Vagina (tissue), 2 donors: ENCODE measurements at regions not wholly inside any gene's neighbourhood (a gene's known extent, or its start where the extent isn't known, plus 50 kb on each side); places are given as distances from the start of the nearest gene placed in this dataset.

ENCODE experiments used
- DNase-seq, 2 donors: peaks; one replicate each; pipeline ENCODE4 v3.0.0-alpha.2; 2017; ENCODE audit errors: extremely low spot score in 2 of 2
- H3K27ac ChIP-seq: fragments of 200-600 bp; sonication (generic); one replicate; pipeline ENCODE4 v1.5.1; 2019
- H3K27me3 ChIP-seq: fragments of 200-600 bp; sonication (generic); one replicate; pipeline ENCODE4 v1.5.1; 2019
- H3K36me3 ChIP-seq, 2 donors: fragments of 200-600 bp; sonication (generic); one replicate each; pipeline ENCODE4 v1.5.1; 2017 to 2019
- H3K4me1 ChIP-seq: fragments of 200-600 bp; sonication (generic); one replicate; pipeline ENCODE4 v1.5.1; 2019
- H3K4me3 ChIP-seq, 2 donors: fragments of 200-600 bp; sonication (generic); 1 replicate in 1 of 2; 2 replicates in 1 of 2; pipeline ENCODE4 v1.5.1; 2016 to 2019
- H3K9me3 ChIP-seq: fragments of 200-600 bp; sonication (generic); one replicate; pipeline ENCODE4 v1.5.1; 2019
- POLR2A ChIP-seq, 2 donors: fragments of 450-650 bp; IDR thresholded peaks; one replicate each; pipeline ENCODE4 v1.6.1; 2017; ENCODE audit warnings: antibody characterized with exemption in 2 of 2, mild to moderate bottlenecking in 2 of 2, moderate library complexity in 2 of 2
- POLR2AphosphoS5 ChIP-seq, 2 donors: sonication (generic); formaldehyde crosslinking; IDR thresholded peaks; one replicate each; pipeline ENCODE4 v1.9.0; 2017; ENCODE audit warnings: antibody characterized with exemption in 2 of 2, mild to moderate bottlenecking in 2 of 2, low read depth in 1 of 2; ENCODE audit not compliant: insufficient read depth in 1 of 2
- intact Hi-C: fragments of 100-400 bp; cut with DNase I; formaldehyde crosslinking; loops from one replicate; pipeline ENCODE4 v1.15.1; 2023
- TF ChIP-seq, protein P1 (sequence below), 3 experiments: fragments of 450-650 bp in 2 of 3; fragments of 200-600 bp in 1 of 3; sonication (generic) in 1 of 3; IDR thresholded peaks; one replicate each; pipeline ENCODE4 v1.5.1; 2017 to 2019; ENCODE audit warnings: antibody characterized with exemption in 3 of 3, mild to moderate bottlenecking in 2 of 3, moderate library complexity in 2 of 3

DNA sequence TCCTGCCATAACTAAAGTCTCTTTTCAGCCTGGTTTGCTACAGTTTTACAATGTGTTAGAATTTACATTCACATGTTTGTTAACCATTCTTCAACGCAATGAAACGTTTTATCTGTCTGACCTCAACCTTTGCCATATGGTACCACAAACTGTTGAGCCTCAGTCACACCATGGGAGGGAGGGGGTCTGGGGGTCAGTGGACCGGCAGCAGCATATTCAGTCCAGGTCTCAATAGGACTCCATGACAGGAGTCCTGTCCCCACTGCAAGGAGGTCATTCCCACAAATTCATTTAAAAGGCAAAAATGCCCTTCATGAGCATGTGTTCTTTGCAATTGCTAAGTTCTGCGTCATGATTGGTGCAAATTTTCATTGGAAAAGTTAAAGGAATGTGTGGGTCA is 66.6 kb upstream of the OLFM4 start:
- no peaks in the 10 kb centered on the region for H3K9me3 ChIP-seq
- no peak for TF ChIP-seq POLR2A (IDR thresholded peaks at IDR 0.05)
- no peak for TF ChIP-seq POLR2AphosphoS5 (IDR thresholded peaks at IDR 0.05; ENCODE audit: insufficient read depth in 1 of 2, low read depth in 1 of 2)
- TF ChIP-seq, protein P1, sequence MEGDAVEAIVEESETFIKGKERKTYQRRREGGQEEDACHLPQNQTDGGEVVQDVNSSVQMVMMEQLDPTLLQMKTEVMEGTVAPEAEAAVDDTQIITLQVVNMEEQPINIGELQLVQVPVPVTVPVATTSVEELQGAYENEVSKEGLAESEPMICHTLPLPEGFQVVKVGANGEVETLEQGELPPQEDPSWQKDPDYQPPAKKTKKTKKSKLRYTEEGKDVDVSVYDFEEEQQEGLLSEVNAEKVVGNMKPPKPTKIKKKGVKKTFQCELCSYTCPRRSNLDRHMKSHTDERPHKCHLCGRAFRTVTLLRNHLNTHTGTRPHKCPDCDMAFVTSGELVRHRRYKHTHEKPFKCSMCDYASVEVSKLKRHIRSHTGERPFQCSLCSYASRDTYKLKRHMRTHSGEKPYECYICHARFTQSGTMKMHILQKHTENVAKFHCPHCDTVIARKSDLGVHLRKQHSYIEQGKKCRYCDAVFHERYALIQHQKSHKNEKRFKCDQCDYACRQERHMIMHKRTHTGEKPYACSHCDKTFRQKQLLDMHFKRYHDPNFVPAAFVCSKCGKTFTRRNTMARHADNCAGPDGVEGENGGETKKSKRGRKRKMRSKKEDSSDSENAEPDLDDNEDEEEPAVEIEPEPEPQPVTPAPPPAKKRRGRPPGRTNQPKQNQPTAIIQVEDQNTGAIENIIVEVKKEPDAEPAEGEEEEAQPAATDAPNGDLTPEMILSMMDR (IDR thresholded peaks at IDR 0.05), result no peak
- no peaks in the 10 kb centered on the region for H3K36me3 ChIP-seq
- no peak for DNase-seq
- intact Hi-C loops, result no loop called here
- H3K27me3 ChIP-seq, result no peaks in the 10 kb centered on the region
- no peak overlapping the region for H3K4me3 ChIP-seq
- H3K27ac ChIP-seq, result no peak overlapping the region
- no peaks in the 10 kb centered on the region for H3K4me1 ChIP-seq

- intact Hi-C loops, result no loop called here
- Histone ChIP-seq H3K4me3 (no peak overlapping the region), H3K36me3 (no peaks in the 10 kb centered on the region), H3K4me1 (no peaks in the 10 kb centered on the region), H3K27ac (no peak overlapping the region), H3K9me3 (no peaks in the 10 kb centered on the region), H3K27me3 (no peaks in the 10 kb centered on the region)
- DNase-seq, result no peak
- no peak for TF ChIP-seq POLR2A (IDR thresholded peaks at IDR 0.05)
- TF ChIP-seq, protein P1 (IDR thresholded peaks at IDR 0.05), result no peak
- TF ChIP-seq POLR2AphosphoS5 (IDR thresholded peaks at IDR 0.05; ENCODE audit: insufficient read depth in 1 of 2, low read depth in 1 of 2), result no peak
These were observed 67.2 kb upstream of the OLFM4 start for GRCh38 chr13:52961256-52961910.

DNA sequence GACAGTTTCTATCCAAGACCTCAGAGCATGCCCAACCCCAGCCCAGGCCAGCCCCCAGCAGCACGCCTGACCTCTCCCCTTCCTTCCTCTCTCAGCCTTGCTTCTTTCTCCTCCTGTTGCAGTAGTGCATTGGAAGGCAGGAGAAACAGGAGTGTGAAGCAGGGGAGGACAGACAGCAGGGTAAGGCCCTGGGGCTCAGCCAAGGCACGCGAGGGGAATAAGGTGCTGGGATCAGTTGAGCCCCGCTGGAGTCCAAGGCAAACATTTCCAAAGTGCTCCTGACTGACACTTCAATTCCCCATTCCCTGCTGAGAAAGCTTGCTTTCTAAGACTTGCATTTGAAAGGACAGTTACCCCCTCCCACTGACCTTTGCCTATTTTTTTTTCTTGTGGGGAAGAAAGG is 73.1 kb upstream of the OLFM4 start:
- H3K36me3 ChIP-seq, result no peaks in the 10 kb centered on the region
- no peak overlapping the region for H3K27ac ChIP-seq
- no peaks in the 10 kb centered on the region for H3K4me1 ChIP-seq
- no peaks in the 10 kb centered on the region for H3K27me3 ChIP-seq
- intact Hi-C loops, result no loop called here
- no peaks in the 10 kb centered on the region for H3K9me3 ChIP-seq
- TF ChIP-seq POLR2AphosphoS5 (IDR thresholded peaks at IDR 0.05; ENCODE audit: insufficient read depth in 1 of 2, low read depth in 1 of 2), result no peak
- no peak for TF ChIP-seq POLR2A (IDR thresholded peaks at IDR 0.05)
- TF ChIP-seq, protein P1 (IDR thresholded peaks at IDR 0.05), result no peak
- no peak for DNase-seq
- no peak overlapping the region for H3K4me3 ChIP-seq

DNA sequence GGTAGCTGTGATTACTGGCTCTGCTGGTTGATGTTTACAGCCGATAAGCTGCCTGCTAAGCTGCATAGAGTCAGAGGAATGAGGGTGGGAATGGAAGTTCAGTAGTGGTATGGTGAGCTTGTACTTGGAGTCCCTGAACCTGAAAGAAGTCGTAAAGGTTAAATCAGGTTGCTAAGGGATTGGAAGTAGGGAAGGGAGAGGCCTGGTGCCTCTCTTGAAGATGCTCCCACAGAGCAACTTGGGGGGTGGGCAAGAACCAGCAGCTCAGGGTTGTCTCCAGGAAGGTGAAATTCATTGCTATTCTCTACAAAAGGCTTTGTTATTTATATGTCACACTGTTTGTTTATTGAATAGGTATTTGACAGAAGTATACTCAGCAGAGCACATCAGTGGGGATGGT is 73.8 kb upstream of the OLFM4 start:
- Histone ChIP-seq H3K4me1 (no peaks in the 10 kb centered on the region), H3K27me3 (no peaks in the 10 kb centered on the region), H3K4me3 (no peak overlapping the region), H3K27ac (no peak overlapping the region), H3K9me3 (no peaks in the 10 kb centered on the region), H3K36me3 (no peaks in the 10 kb centered on the region)
- no peak for DNase-seq
- TF ChIP-seq POLR2AphosphoS5 (IDR thresholded peaks at IDR 0.05; ENCODE audit: insufficient read depth in 1 of 2, low read depth in 1 of 2) (no peak), POLR2A (IDR thresholded peaks at IDR 0.05) (no peak)
- TF ChIP-seq, protein P1 (IDR thresholded peaks at IDR 0.05), result no peak
- intact Hi-C loops, result no loop called here

DNA sequence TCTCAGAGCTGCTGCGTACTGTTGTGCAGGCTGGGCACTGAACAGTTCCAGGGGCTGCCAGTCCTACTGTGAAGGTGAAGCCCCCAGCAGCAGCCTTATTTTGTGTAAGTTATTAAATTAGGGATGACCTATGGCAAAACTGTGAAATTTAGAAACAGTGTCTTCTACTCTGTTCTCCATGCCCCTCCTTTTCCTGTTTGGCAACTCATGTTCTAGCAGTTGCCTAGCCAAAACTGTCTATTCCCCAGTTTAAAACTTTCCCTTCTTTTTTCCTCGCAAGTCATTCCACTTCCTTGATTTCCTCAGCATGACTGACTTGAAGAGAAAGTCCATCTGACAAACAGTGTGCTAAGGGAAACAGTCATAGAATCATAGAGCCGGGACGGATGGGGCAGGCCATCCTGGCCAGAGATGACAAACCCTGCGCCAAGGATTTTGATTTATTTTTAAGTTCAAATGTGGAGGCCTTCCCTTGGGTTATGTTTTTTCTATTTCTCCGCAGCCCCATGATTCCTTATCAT is 78.1 kb upstream of the OLFM4 start:
- intact Hi-C loops, result no loop called here
- H3K36me3 ChIP-seq, result no peaks in the 10 kb centered on the region
- no peaks in the 10 kb centered on the region for H3K9me3 ChIP-seq
- TF ChIP-seq POLR2A (IDR thresholded peaks at IDR 0.05), result no peak
- no peaks in the 10 kb centered on the region for H3K27me3 ChIP-seq
- H3K27ac ChIP-seq, result no peak overlapping the region
- H3K4me3 ChIP-seq, result no peak overlapping the region
- H3K4me1 ChIP-seq, result no peaks in the 10 kb centered on the region
- no peak for DNase-seq
